ENCODE measurements at regions not wholly inside any gene's neighbourhood (a gene's known extent, or its start where the extent isn't known, plus 50 kb on each side); places are given as distances from the start of the nearest gene placed in this dataset.

GRCh38 chr4:110953191-110953590, 330.3 kb upstream of the PITX2 start:
- no peak for DNase-seq (ENCODE audit: low read depth in 3 of 3, low spot score in 1 of 3)

GRCh38 chr4:110953898-110954297, 331.0 kb upstream of the PITX2 start:
- DNase-seq (ENCODE audit: low read depth in 3 of 3, low spot score in 1 of 3) = no peak

- no peak for DNase-seq (ENCODE audit: low read depth in 3 of 3, low spot score in 1 of 3)
These were observed 332.9 kb upstream of the PITX2 start for GRCh38 chr4:110955748-110956147.

DNA sequence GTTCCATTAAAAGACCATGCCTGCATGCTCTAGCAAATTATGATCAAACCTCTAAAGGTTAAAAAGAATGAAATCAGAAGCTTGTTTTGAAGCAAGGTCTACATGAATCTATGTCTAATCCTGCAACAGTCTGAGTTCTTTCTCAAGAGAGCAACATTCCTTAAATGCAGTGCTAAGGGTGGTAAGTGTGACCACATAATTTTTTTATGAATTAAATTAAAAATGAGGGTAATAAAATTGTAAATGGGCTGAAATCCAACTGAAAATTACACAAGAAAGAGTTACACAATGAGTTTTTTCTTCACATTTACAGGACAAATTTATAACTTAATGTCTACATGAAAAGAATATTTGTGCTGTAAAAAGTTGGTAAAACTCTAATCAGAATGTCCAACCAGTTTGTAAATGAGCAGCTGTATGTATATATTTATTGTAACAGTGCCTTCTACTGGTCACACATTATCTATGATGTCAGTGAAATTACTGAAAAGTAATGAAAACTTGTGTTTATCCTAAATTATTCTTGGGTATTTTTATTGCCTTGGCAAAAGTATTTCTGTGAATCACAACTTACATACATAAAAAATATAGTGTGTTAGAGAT, 336.3 kb upstream of the PITX2 start:
- no peak for DNase-seq (ENCODE audit: low read depth in 3 of 3, low spot score in 1 of 3)

GRCh38 chr4:110961066-110961465, 338.2 kb upstream of the PITX2 start:
- DNase-seq (ENCODE audit: low read depth in 3 of 3, low spot score in 1 of 3) = no peak

DNA sequence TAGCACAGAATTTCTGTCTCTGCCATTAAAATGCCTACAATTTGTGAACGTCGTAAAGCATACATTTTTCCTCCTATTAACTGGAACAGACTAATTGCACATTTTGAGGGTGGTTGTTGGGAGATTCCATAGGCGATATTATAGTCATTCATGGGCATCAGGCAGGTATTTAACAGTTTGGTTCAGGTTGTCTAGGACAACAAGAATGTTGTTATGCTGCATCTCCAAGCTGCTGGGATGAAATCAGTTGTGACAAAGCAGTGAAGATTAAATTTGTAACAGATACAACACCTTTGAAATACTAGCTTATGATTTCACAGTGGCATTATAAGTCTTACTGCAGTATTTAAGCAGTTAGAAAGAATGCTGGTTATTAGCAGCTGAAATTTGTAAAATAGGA, 339.7 kb upstream of the PITX2 start:
- no peak for DNase-seq (ENCODE audit: low read depth in 3 of 3, low spot score in 1 of 3)

DNA sequence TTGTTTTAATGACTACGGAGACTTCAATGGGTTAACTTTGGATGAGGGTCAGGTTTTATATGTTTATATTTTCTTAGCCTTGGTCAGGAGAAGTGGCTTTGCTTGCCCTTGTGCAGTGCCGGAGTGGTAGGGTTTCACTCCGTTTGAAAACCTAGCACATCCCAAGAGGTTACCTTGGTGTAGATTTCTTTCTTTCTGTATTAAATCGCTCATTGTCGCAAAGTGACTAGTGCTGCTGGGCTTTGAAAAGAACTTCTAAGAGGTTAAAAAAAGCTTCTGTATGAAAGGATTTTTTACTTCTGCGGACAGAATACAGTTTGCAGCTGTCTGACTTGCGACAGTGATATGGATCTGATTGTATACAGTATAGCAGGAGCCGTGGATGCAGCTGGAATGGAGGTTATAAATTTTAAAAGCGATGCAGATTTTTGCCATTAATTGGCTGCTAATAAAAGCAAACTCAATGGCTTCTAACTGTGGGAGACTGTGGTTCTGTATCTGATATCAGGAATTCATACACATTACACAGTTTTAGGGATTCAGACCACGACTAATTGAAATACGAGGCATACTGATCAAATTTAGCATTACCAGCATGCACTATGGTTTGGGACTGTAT, 340.9 kb upstream of the PITX2 start:
- DNase-seq (ENCODE audit: low read depth in 3 of 3, low spot score in 1 of 3) = no peak

DNA sequence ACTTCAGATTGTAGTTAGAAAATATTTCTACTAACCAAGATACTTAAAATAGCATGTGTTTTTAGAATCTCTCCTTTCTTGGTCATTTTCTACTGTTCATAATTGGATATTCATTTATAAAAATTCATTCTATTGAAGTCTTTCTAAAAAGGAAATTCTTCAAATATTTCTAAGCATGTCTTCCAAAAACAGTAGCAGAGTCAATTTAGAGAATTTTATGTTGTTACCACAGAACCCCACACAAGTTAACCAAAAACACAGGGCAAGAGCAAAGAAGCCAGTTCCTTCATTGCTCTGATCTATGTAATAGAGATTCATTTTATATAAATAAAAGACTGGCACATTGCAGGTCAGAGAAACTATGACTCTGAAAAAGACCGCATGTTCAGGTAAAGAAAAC, 345.1 kb upstream of the PITX2 start:
- DNase-seq (ENCODE audit: low read depth in 3 of 3, low spot score in 1 of 3) = no peak

DNA sequence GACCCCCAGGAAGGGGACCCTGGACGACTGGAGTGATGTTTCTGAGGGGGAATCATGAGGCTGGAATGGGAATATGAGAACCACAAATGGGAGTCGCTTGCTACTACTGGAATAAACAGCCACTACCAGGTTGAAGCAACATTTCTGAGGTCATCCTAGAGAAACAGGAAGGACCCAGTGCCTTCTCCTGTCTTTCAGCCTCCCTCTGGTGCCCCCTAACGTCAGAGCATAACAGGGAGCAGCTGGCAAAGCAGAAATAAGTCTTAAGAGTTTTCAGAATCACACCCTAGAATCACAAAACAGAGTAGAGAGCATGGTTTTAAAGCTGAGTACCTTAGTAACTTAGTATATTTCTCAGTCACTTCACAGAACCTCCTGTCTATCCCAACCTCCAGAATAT, 347.8 kb upstream of the PITX2 start:
- no peak for DNase-seq (ENCODE audit: low read depth in 3 of 3, low spot score in 1 of 3)

DNA sequence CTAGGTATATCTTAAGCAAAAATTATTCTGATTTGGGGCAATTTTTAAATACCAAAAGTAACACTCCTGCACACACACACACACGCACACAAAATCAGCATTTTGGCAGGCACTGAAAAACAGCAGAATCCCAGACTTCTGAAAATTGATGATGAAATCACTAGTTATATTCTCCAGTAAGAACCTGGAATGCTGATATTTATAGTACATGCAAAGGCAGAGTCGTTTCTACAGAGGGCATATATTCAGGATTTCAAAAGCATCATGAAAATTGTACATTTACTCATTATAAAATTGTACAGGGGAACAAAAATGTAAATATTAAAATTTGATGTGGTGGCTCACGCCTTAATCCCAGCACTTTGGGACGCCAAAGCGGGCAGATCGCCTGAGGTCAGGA, 352.5 kb upstream of the PITX2 start:
- DNase-seq (ENCODE audit: low read depth in 3 of 3, low spot score in 1 of 3) = no peak

DNA sequence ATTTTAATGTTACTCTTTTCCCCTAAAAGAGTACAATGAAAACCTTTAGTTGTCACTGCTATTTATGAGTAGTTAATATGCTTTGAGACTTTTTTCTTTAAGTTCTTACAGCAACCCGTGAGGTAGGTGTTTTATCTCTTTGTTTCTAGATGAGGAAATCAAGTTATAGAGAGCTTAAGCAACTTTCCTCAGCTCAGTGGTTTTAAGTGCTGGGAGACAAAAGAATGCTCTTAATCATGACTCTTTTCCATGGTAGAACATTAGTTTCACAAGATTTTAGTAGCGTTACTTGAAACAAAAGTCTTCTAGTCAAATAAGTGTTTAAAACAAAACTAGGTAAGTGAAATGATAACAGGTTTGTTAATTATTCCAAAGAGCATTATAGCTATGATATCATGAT, 354.7 kb upstream of the PITX2 start:
- DNase-seq (ENCODE audit: low read depth in 3 of 3, low spot score in 1 of 3) = no peak

GRCh38 chr4:110978761-110979160, 355.9 kb upstream of the PITX2 start:
- no peak for DNase-seq (ENCODE audit: low read depth in 3 of 3, low spot score in 1 of 3)

DNA sequence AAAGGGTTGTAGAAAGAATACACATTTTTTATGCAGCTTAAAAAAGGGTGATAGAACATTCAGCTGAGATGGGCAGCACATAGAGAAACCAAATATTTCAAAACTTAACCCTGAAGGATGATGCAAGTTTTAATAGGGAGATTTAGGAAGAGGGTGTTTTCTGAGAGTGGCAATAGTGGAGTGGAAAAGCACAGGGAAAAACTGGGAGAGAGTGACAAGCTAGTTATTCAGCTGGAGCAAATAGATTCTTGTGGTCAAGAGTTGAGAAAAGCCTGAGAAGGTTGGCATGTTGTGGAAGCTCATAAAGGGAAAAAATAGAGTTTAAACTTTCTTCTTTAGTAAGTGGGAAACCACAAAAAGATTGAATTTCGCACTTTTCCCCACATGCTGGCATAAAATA, 359.6 kb upstream of the PITX2 start:
- no peak for DNase-seq (ENCODE audit: low read depth in 3 of 3, low spot score in 1 of 3)

DNA sequence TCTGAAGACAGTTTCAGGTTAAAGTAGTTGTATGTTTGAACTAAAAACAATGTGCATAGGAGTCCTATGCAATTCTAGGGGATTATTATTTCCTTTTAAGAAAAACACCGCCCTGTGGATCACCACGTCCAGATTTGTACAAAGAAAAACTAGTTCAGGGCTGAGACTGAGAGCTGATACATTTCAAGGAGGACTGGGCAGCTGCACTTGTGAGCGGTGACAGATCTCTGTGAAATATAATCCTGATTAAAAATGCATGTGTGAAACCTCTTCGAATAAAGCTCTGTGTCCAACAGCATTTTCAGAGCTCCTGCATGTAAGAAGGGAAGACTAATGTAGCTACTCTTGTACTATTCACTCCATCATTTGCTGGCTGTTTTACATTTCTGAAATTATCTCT, 365.8 kb upstream of the PITX2 start:
- no peak for DNase-seq (ENCODE audit: low read depth in 3 of 3, low spot score in 1 of 3)

GRCh38 chr4:110989125-110989524, 366.2 kb upstream of the PITX2 start:
- no peak for DNase-seq (ENCODE audit: low read depth in 3 of 3, low spot score in 1 of 3)

- no peak for DNase-seq (ENCODE audit: low read depth in 3 of 3, low spot score in 1 of 3)
These were observed 371.9 kb upstream of the PITX2 start for GRCh38 chr4:110994781-110995180.

DNA sequence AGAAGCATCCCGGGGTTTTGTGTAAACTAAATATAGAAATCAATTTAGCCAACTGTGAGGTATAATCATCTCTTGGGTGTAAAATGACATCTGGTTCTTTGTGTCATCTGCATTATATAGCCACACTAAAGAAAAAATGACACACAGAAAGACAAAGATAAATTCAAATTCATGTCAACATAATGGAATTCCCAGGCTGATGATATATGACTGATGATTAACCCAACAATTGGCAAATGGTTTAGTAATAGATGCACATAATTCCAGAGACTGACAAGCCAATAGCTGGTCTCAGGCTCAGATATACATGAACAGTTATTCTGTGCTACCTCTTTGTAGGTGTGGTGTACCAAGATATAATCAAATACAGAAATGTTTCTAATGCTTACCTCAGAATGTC, 375.4 kb upstream of the PITX2 start:
- no peak for DNase-seq (ENCODE audit: low read depth in 3 of 3, low spot score in 1 of 3)

DNA sequence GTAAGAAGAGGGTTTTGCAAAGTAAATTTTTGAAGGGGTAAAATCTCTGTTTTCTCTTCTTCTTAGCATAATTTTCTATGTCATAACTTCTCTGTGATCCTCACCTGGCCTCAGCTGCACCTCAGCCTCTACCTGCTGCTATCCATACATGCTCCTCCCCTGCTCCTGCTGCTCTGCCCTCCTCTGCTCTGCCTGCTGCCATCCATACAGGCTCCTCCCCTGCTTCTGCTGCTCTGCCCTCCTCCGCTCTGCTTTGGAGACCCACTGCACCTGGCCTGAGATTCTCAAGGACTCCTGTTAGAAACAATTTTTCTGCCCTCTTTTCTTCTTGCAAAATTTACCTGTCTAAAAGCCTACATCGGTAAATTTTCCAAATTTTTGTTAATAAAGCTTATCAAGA, 388.6 kb upstream of the PITX2 start:
- DNase-seq (ENCODE audit: low read depth in 3 of 3, low spot score in 1 of 3) = no peak

GRCh38 chr4:111013846-111014245, 391.0 kb upstream of the PITX2 start:
- no peak for DNase-seq (ENCODE audit: low read depth in 3 of 3, low spot score in 1 of 3)

DNA sequence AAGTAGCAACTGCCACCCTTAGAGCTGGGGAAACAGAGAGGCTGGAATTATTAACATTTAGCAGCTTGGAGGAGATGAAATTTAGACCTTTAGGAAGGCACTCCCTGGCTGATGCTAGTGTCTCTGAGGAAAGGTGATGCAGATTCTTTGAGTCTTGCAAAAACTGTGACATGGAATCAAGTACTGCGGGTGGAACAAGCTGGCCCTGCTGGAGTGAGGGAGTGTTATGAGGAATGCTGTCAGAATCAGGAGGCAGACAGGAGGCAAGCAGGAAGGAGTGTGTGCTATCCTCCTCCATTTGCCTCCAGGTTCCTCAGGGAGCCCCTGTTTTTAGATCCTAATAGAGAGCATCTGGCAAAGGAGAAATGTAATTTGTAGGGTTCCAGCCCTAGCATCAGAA, 391.7 kb upstream of the PITX2 start:
- no peak for DNase-seq (ENCODE audit: low read depth in 3 of 3, low spot score in 1 of 3)

DNA sequence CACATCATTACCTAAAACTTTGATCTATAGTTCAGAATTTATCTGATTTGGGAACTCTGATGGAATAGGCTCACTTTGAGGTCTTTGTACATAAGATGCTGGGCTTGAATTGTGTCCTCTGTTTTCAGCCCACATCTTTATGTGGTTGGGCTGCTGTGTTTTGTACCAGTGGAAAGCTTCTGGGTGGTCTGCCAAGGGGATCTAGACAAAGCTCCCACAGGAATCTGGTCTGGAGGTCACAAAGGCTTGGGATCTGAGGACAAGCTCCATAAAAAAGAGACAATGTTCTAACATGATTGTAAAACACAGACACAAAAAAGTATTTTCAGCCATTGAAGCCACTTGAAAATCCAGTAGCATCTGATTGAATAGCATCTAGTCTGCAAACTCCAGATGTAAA, 393.5 kb upstream of the PITX2 start:
- no peak for DNase-seq (ENCODE audit: low read depth in 3 of 3, low spot score in 1 of 3)

DNA sequence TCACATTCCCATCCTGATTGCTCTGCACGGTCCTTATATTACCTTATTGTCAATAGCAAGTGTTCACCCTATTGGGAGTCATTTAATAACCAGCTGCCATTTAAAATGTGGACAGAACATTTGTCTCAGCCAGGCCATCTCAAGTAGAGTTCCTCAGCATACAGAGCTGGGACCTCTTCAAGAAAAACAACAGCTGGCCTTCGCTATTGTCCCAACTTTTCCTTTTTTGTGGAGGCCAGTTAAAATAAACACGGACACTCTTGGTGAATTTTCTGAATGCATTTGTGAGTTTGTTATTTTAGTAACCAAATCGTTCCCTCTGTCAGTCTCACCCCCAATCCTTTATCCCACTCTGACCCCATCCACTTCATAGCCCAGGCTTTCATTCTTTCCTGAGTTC, 395.3 kb upstream of the PITX2 start:
- no peak for DNase-seq (ENCODE audit: low read depth in 3 of 3, low spot score in 1 of 3)

DNA sequence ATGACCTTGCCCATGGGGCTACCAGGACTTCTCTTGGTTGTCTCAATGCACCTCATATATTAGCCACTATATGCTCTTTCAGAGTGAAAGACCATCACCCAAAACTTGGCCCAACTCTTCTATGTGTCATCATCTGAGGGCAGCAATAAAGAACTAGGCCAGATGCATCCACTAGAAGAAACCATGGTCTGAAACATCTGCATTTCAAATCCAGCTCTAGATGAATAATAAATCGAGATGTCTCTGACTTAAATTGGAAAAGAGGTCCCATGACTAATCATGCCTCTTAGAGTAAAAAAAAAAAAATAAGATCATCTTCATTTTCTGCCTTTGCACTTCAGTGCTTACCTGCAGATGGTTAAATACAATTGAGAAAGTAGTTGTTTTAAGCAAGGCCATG, 397.6 kb upstream of the PITX2 start:
- DNase-seq (ENCODE audit: low read depth in 3 of 3, low spot score in 1 of 3) = no peak

GRCh38 chr4:111020961-111021360, 398.1 kb upstream of the PITX2 start:
- no peak for DNase-seq (ENCODE audit: low read depth in 3 of 3, low spot score in 1 of 3)
